Right forelimb (tissue), 1 donor: ENCODE measurements at regions not wholly inside any gene's neighbourhood (a gene's known extent, or its start where the extent isn't known, plus 50 kb on each side); places are given as distances from the start of the nearest gene placed in this dataset.

ENCODE experiments used
- DNase-seq: peaks from one replicate; pipeline ENCODE4 v3.0.0-alpha.2; 2018

- DNase-seq, result no peak
These were observed 314.4 kb downstream of the PLK2 start for GRCh38 chr5:58145397-58145934.

- DNase-seq, result no peak
These were observed 316.2 kb downstream of the PLK2 start for GRCh38 chr5:58143727-58144126.

DNA sequence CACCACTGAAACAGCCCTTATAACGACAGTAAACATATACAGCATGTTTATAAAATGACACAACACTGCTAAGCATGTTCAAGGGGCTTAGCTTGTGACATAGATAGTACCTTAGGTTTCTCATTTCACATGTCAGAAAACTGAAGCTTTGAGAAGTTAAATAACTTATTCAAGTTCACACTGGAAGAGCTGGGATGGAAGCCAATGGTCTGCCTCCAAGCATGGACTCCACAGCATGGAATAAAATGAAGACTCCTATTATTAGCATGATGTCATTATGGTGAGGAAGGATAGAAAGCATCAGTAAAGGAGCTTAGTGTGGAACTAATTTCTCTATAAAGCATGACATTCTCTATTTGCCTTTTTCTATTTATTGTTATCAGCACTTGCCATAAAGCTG lies 316.7 kb downstream of the PLK2 start:
- no peak for DNase-seq

- no peak for DNase-seq
These were observed 321.1 kb downstream of the PLK2 start for GRCh38 chr5:58138791-58139190.

DNA sequence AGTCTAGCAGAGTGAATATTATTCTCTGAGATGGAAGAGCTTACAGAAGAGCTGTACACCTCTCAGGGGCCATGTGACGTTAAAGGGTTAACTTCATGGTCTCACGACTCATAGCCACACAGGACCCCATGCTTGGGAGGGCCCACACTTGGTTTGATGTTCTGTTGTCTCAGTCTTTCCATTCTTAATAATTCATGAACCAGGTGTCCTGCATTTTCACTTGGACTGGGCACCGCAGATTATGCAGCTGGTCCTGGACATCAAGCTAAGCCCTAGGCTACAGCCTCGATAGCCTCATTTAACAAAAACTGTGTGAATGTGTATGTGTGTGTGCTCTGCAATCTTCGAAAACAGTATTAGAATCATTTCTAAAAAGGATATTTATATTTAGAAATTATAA lies 323.5 kb downstream of the PLK2 start:
- DNase-seq, result no peak

- no peak for DNase-seq
These were observed 324.1 kb downstream of the PLK2 start for GRCh38 chr5:58135571-58136335.

GRCh38 chr5:58133631-58134296 lies 326.1 kb downstream of the PLK2 start:
- no peak for DNase-seq

- no peak for DNase-seq
These were observed 326.7 kb downstream of the PLK2 start for GRCh38 chr5:58133216-58133615.

DNA sequence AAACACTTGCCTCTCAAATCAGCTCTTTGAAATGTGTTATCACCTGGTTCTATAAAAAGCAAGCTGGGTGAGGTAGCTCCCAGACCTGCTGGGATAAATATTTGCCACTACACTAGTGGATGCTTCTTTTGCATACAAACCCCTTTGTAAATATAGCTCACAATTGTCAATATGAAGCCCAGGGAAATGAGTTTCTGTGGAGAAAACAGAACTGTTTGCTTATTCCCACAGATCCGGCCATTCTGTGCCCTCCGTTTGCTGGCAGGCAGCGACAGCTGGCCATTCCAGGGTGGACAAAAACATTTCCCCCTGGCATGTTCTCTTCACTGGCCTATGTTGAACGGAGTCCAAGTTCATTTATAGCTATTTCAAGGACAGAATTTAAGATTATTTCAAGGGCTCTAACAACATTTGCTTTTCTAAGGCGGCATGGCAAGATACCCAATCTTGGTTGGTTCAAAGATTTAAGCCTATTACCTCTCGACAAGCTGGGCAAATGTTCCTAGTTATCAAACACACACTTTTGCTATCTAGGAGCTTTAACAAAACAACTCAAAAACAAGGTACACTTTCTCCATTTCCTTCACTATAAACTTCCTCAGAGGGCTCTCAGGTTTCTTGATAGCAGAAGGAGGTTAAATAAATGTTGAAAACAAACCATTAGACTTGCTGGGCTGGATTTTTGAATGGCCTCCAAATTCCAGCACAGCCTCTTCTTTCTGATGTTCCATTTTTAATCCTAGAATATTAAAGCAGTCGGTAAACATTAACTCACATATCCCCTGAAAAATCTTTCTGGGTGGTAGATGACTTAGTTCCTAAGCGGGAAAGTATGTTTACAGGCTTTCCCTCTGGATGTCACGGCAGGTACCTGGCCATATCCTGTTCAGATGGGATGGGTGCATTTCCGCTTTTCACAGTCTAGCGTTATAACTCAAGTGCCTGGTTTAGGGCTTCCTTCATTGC lies 332.3 kb downstream of the PLK2 start:
- no peak for DNase-seq

- DNase-seq, result no peak
These were observed 336.4 kb downstream of the PLK2 start for GRCh38 chr5:58123501-58123900.

- DNase-seq, result no peak
These were observed 337.0 kb downstream of the PLK2 start for GRCh38 chr5:58122848-58123392.

GRCh38 chr5:58122157-58122556 lies 337.7 kb downstream of the PLK2 start:
- no peak for DNase-seq

GRCh38 chr5:58121391-58121790 lies 338.5 kb downstream of the PLK2 start:
- DNase-seq, result no peak

- no peak for DNase-seq
These were observed 342.3 kb downstream of the PLK2 start for GRCh38 chr5:58117542-58117941.

DNA sequence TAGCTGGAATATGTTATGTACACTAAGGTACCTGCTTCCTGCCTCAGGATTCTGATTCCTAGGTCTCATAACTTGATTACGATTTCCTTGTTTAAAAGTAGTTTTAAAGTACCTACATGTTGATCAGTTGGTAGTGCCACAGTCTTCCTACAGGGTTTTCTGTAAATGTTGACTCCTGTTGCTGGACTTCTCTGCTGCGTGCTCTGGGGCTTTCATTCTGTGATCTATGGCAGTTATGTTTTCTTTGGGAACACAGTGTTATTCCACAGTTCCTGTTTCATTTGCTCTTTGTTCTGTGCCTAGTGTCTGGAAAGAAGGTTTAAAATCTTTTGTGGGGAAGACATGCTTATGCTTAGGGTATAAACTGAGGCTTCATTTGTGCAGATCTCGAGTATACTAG lies 343.5 kb downstream of the PLK2 start:
- DNase-seq, result no peak

- no peak for DNase-seq
These were observed 344.1 kb downstream of the PLK2 start for GRCh38 chr5:58115811-58116210.

DNA sequence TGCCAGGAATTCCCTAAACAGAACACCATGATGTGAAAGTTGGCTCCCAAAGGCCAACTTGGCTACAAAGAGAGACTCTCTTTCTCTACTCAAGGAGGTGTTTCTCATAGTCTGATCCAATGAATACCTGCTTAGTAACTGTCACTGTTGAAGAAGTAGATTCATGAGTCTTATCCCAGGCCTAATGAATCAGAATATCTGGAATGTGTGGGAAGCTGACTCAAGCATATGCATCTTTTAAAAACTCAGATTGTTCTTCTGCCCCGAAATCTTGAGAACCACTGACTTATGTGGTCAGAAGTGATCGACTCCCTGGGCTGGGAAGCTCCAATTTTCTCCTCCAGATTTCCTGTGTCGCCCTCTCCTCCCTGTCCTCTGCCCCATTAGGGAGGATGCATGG lies 345.6 kb downstream of the PLK2 start:
- no peak for DNase-seq

- DNase-seq, result no peak
These were observed 346.7 kb downstream of the PLK2 start for GRCh38 chr5:58113172-58113571.

DNA sequence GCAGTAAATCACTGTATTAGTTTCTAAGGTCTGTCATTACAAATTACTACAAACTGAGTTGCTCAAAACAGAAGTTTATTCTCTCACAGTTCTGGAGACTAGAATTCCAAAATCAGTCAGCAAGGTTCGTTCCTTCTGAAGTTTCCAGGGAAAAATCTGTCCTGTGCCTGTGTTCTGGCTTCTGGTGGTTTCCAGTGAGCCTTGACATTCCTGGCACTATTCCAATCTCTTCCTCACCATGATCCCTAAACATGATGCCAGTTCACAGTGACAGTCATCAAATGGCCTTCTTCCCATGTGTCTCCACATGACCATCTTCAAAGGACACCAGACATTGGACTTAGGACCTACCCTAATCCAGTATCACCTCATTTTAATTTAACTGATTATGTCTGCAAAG lies 351.4 kb downstream of the PLK2 start:
- DNase-seq, result no peak

DNA sequence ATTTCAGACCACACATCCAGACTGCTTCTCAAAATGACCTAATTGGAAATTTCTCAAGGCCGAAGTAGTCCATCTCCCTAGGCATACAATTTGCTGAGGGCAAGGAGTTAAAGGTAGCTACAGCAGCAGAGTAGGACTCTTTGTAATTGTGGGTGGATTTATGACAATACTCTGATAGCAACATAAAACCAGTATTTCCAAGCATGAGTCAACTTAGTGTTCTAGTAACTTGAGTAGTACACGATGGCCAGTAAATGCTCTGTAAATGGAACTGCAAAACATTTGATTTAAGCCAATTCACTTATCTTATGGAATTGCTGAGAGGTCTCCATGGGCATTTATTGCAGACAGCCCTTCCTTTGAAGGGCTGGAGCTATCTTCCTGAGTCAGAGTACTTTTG lies 352.2 kb downstream of the PLK2 start:
- no peak for DNase-seq

DNA sequence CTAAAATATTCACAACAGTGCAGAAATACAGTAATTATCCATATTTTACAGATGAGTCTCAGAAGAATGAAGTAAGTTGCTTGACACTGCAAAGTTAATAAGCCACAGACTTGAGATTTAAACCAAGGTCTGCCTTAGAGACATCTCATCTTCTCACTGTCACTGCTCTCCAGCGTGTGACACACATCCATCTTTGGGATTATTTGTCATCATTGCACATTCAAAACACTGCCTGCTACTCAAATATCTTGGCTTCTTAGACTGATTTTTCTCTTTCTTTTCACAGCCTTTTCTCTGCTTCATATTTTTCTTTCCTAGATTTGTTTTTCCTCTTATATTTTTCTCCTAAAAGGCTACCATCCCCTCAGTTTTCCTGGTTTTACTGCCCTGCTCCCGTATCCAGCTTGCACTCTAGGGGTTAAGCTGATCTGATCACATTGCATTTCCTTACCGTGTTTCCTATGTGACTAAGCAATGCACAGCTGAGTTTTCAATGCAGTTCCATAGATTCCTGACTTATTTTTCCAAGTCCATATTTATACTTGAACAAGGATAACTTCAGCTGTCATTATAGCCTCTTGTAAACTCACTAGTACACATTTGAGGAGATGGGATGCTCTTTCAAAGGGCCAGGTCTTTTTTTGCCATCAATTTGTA lies 353.0 kb downstream of the PLK2 start:
- DNase-seq, result no peak

- no peak for DNase-seq
These were observed 354.1 kb downstream of the PLK2 start for GRCh38 chr5:58105836-58106235.
